AG04449 (cell line): ENCODE measurements at regions not wholly inside any gene's neighbourhood (a gene's known extent, or its start where the extent isn't known, plus 50 kb on each side); places are given as distances from the start of the nearest gene placed in this dataset.

Source experiments
- CTCF ChIA-PET: fragments of 350-600 bp; formaldehyde crosslinking; extraction: SDS; loops from one replicate; lab custom pipeline; 2021; ENCODE audit warnings: antibody characterized with exemption; lab: Yijun Ruan, JAX
- POLR2A ChIA-PET: fragments of 400-600, 350-600 bp; formaldehyde crosslinking; extraction: SDS; loops from one replicate; lab custom pipeline; 2020; ENCODE audit warnings: antibody characterized with exemption, inconsistent platforms; lab: Yijun Ruan, JAX
- DNase-seq: peaks from one replicate; pipeline ENCODE4 v3.0.0-alpha.2; 2010; ENCODE audit warnings: low read depth, low spot score
- H3K4me3 ChIP-seq: 2 replicates; pipeline ENCODE4 v1.5.1; 2011; ENCODE audit warnings: low read depth, mild to moderate bottlenecking, control low read depth, low read length
- CTCF ChIP-seq: IDR thresholded peaks from one replicate; pipeline ENCODE4 v1.5.1; 2011; ENCODE audit warnings: mild to moderate bottlenecking, moderate library complexity, low read length, control low read depth, inconsistent platforms; ENCODE audit not compliant: insufficient read depth; ENCODE audit errors: missing control alignments

GRCh38 chr7:156206174-156206573 lies 393.9 kb upstream of the SHH start:
- TF ChIP-seq CTCF = no peak
- CTCF ChIA-PET = no interaction called here
- no peak for DNase-seq
- POLR2A ChIA-PET = no interaction called here
- H3K4me3 ChIP-seq = no peak overlapping the region

- no peak for DNase-seq
- no peak overlapping the region for H3K4me3 ChIP-seq
- ChIA-PET POLR2A (no interaction called here), CTCF (no interaction called here)
- TF ChIP-seq CTCF = no peak
Observed at GRCh38 chr7:156204820-156205219, 392.6 kb upstream of the SHH start.

- no peak for TF ChIP-seq CTCF
- POLR2A ChIA-PET = no interaction called here
Observed at GRCh38 chr7:156203923-156204322, 391.7 kb upstream of the SHH start.

GRCh38 chr7:156198277-156198676 lies 386.0 kb upstream of the SHH start:
- no peak for DNase-seq
- H3K4me3 ChIP-seq = no peak overlapping the region
- TF ChIP-seq CTCF = no peak
- ChIA-PET CTCF (no interaction called here), POLR2A (no interaction called here)

More at GRCh38 chr7:156203923-156204322, 391.7 kb upstream of the SHH start:
- no peak overlapping the region for H3K4me3 ChIP-seq
- no peak for DNase-seq
- CTCF ChIA-PET = no interaction called here

- H3K4me3 ChIP-seq = no peak overlapping the region
- CTCF ChIA-PET = no interaction called here
- TF ChIP-seq CTCF = no peak
- no peak for DNase-seq
- POLR2A ChIA-PET = no interaction called here
Observed at GRCh38 chr7:156196649-156197048, 384.4 kb upstream of the SHH start.

GRCh38 chr7:156195276-156195675 lies 383.0 kb upstream of the SHH start:
- POLR2A ChIA-PET = no interaction called here
- H3K4me3 ChIP-seq = no peak overlapping the region
- CTCF ChIA-PET = no interaction called here
- no peak for TF ChIP-seq CTCF
- no peak for DNase-seq

- TF ChIP-seq CTCF = no peak
- ChIA-PET POLR2A (no interaction called here), CTCF (no interaction called here)
- DNase-seq = no peak
- H3K4me3 ChIP-seq = no peak overlapping the region
Observed at GRCh38 chr7:156194813-156195212, 382.6 kb upstream of the SHH start.
